ENCODE measurements at regions not wholly inside any gene's neighbourhood (a gene's known extent, or its start where the extent isn't known, plus 50 kb on each side); places are given as distances from the start of the nearest gene placed in this dataset.
"Not testable (repeated sequence)": the region's sequence is repeated elsewhere in the genome, so short reads cannot be mapped to it uniquely, and the experiment has no call there.

DNA sequence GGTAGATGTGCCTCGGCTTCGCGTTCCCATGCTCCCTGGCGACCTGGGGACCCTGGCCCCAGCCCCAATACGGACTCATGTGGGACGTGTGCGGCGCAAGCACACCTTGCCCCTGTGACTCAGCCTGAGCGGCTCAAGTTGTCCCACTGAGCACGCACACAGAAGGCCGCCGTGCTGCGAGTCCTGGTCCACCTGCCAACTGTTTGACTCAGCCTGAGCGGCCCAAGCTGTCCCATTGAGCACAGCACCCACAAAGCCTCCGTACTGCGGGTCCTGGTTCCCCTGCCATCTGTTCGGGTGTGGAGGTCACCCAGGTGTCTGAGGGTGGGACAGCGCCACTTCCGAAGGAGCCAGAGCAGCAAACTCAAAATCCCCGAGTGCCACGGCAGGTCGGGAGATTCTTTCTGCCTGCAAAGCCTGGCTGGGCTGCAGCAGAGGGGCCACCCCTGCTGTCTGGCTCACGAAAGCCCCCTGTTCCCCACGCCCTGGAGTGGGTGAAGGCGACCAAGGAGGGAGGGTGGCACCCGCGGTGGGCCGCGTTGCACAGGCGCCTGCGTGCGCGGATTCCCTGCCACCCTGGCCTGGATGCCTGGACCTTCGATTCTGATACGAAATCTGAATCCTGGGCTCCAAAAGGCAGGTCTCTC lies 362.6 kb upstream of the DEFB115 start:
- TF ChIP-seq POLR2A (IDR thresholded peaks at IDR 0.05; ENCODE audit: low read depth); POLR2AphosphoS5 (IDR thresholded peaks at IDR 0.05): not testable (repeated sequence)

Measured in esophagus muscularis mucosa (tissue), 2 donors.